GM18868 (cell line): ENCODE measurements at regions not wholly inside any gene's neighbourhood (a gene's known extent, or its start where the extent isn't known, plus 50 kb on each side); places are given as distances from the start of the nearest gene placed in this dataset.
A peak's percentile ranks its signal among the peaks of the same experiment; 100 is the strongest.

Experiments
- ATAC-seq: cut with Tn5 transposase; IDR thresholded peaks from one replicate; pipeline ENCODE4 v1.9.1; 2021; ENCODE audit warnings: mild to moderate bottlenecking, moderate library complexity; ENCODE audit not compliant: unreplicated experiment

- peak; percentile 69 for ATAC-seq
These were observed 613.2 kb upstream of the ACVR2A start for GRCh38 chr2:147231607-147232006.

- no peak for ATAC-seq
These were observed 613.7 kb upstream of the ACVR2A start for GRCh38 chr2:147231081-147231480.

GRCh38 chr2:147227313-147227712 lies 617.5 kb upstream of the ACVR2A start:
- no peak for ATAC-seq

- ATAC-seq: no peak
These were observed 620.8 kb upstream of the ACVR2A start for GRCh38 chr2:147224070-147224469.

- no peak for ATAC-seq
These were observed 621.2 kb upstream of the ACVR2A start for GRCh38 chr2:147223553-147224060.

GRCh38 chr2:147223119-147223518 lies 621.7 kb upstream of the ACVR2A start:
- ATAC-seq: peak; percentile 90

- ATAC-seq: peak; percentile 71
These were observed 622.3 kb upstream of the ACVR2A start for GRCh38 chr2:147222506-147222905.

GRCh38 chr2:147214914-147215313 lies 629.9 kb upstream of the ACVR2A start:
- ATAC-seq: no peak

- no peak for ATAC-seq
These were observed 633.3 kb upstream of the ACVR2A start for GRCh38 chr2:147211484-147211883.

GRCh38 chr2:147204102-147204501 lies 640.7 kb upstream of the ACVR2A start:
- no peak for ATAC-seq

- ATAC-seq: no peak
These were observed 646.1 kb upstream of the ACVR2A start for GRCh38 chr2:147198651-147199171.

GRCh38 chr2:147197754-147198483 lies 646.9 kb upstream of the ACVR2A start:
- ATAC-seq: no peak

GRCh38 chr2:147182260-147182659 lies 662.6 kb upstream of the ACVR2A start:
- peak; percentile 83 for ATAC-seq

GRCh38 chr2:147181351-147182029 lies 663.3 kb upstream of the ACVR2A start:
- peak; percentile 66 for ATAC-seq

GRCh38 chr2:147177071-147177857 lies 667.6 kb upstream of the ACVR2A start:
- ATAC-seq: no peak

GRCh38 chr2:147174824-147175254 lies 670.0 kb upstream of the ACVR2A start:
- ATAC-seq: no peak

GRCh38 chr2:147173798-147174197 lies 671.0 kb upstream of the ACVR2A start:
- ATAC-seq: no peak

- no peak for ATAC-seq
These were observed 671.6 kb upstream of the ACVR2A start for GRCh38 chr2:147173189-147173581.

- no peak for ATAC-seq
These were observed 672.2 kb upstream of the ACVR2A start for GRCh38 chr2:147172493-147173188.

GRCh38 chr2:147171941-147172340 lies 672.9 kb upstream of the ACVR2A start:
- no peak for ATAC-seq

- ATAC-seq: no peak
These were observed 673.9 kb upstream of the ACVR2A start for GRCh38 chr2:147170932-147171331.
